ENCODE measurements at regions not wholly inside any gene's neighbourhood (a gene's known extent, or its start where the extent isn't known, plus 50 kb on each side); places are given as distances from the start of the nearest gene placed in this dataset.

- DNase-seq, result no peak
- TF ChIP-seq POLR2A (IDR thresholded peaks at IDR 0.05; ENCODE audit: low read length) (no peak), GATA1 (IDR thresholded peaks at IDR 0.05; ENCODE audit: low read depth, low read length) (no peak)
Observed at GRCh38 chr18:78643981-78644380, 335.6 kb upstream of the SALL3 start.

- no peak for DNase-seq
- TF ChIP-seq GATA1 (IDR thresholded peaks at IDR 0.05; ENCODE audit: low read depth, low read length) (no peak), POLR2A (IDR thresholded peaks at IDR 0.05; ENCODE audit: low read length) (no peak)
Observed at GRCh38 chr18:78645216-78645615, 334.4 kb upstream of the SALL3 start.

GRCh38 chr18:78647018-78647417 is 332.6 kb upstream of the SALL3 start:
- no peak for DNase-seq
- no peak for TF ChIP-seq POLR2A (IDR thresholded peaks at IDR 0.05; ENCODE audit: low read length)
- TF ChIP-seq GATA1 (IDR thresholded peaks at IDR 0.05; ENCODE audit: low read depth, low read length), result no peak

DNA sequence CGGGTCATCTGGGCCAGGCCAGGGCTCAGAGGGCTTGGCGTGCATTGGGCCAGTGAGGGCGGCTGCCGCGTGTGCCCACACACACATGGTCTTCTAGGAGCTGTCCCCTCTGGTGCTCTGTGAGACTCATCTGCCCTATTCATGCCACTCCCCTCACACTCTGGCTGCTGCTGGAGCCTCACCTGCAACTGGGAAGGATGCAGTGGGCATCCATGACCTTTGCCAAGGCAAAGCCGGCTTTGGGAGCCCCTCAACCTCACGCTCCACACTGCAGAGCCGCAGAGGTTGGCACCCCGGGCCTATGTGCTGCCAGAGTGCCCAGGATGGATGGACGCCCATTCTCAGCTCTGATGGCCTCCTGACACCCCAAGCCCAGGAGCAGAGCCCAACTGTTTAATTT is 330.2 kb upstream of the SALL3 start:
- TF ChIP-seq GATA1 (IDR thresholded peaks at IDR 0.05; ENCODE audit: low read depth, low read length) (no peak), POLR2A (IDR thresholded peaks at IDR 0.05; ENCODE audit: low read length) (no peak)
- DNase-seq, result no peak

GRCh38 chr18:78650926-78651325 is 328.7 kb upstream of the SALL3 start:
- DNase-seq, result no peak
- TF ChIP-seq GATA1 (IDR thresholded peaks at IDR 0.05; ENCODE audit: low read depth, low read length) (no peak), POLR2A (IDR thresholded peaks at IDR 0.05; ENCODE audit: low read length) (no peak)

GRCh38 chr18:78652001-78652545 is 327.5 kb upstream of the SALL3 start:
- no peak for DNase-seq
- TF ChIP-seq POLR2A (IDR thresholded peaks at IDR 0.05; ENCODE audit: low read length), result no peak
- no peak for TF ChIP-seq GATA1 (IDR thresholded peaks at IDR 0.05; ENCODE audit: low read depth, low read length)

- no peak for TF ChIP-seq GATA1 (IDR thresholded peaks at IDR 0.05; ENCODE audit: low read depth, low read length)
- TF ChIP-seq POLR2A (IDR thresholded peaks at IDR 0.05; ENCODE audit: low read length), result no peak
- no peak for DNase-seq
Observed at GRCh38 chr18:78655921-78656320, 323.7 kb upstream of the SALL3 start.

GRCh38 chr18:78656346-78656925 is 323.2 kb upstream of the SALL3 start:
- TF ChIP-seq POLR2A (IDR thresholded peaks at IDR 0.05; ENCODE audit: low read length) (no peak), GATA1 (IDR thresholded peaks at IDR 0.05; ENCODE audit: low read depth, low read length) (no peak)

DNA sequence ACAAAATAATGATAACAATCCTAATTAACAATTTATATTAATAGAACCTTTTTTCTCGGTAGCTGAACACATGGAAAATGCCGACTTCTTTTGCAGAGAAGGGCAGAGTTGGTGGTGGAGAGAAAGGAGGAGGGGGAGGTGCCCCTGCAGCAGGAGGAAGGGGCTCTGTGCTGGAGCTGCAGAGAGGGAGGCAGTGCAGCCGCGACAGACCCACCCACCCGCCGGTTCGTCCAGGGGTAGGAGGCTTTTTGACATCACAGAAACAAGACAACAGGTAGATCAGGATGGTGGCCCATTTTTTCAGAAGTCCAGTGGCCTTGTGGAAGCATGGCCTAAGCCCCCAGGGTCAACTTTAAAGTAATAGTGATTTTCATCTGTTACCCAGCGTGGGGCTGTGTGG is 321.1 kb upstream of the SALL3 start:
- TF ChIP-seq POLR2A (IDR thresholded peaks at IDR 0.05; ENCODE audit: low read length) (no peak), GATA1 (IDR thresholded peaks at IDR 0.05; ENCODE audit: low read depth, low read length) (no peak)
- DNase-seq, result no peak

More at GRCh38 chr18:78656346-78656925, 323.2 kb upstream of the SALL3 start:
- no peak for DNase-seq

DNA sequence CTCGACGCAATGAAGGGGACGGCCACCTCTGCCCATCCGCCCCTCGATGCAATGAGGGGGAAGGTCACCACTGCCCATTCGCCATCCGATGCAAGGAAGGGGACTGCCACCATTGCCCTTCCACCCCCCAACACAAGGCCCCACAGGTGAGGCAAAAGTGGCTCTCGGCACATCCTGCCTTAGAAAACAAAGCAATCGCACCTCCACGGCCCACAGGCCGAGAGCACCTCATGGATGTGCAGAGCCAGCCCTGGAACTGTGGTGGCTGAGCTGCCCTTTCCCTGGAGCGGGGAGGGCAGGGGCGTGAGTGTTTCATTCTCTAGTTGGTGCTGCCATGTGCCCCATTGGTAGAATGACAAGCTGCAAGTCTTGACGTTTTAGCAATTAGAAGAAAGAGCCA is 320.6 kb upstream of the SALL3 start:
- no peak for TF ChIP-seq GATA1 (IDR thresholded peaks at IDR 0.05; ENCODE audit: low read depth, low read length)
- no peak for TF ChIP-seq POLR2A (IDR thresholded peaks at IDR 0.05; ENCODE audit: low read length)

GRCh38 chr18:78659748-78660147 is 319.9 kb upstream of the SALL3 start:
- peak in 1 of 2 experiments; percentile 22 for DNase-seq
- no peak for TF ChIP-seq GATA1 (IDR thresholded peaks at IDR 0.05; ENCODE audit: low read depth, low read length)
- no peak for TF ChIP-seq POLR2A (IDR thresholded peaks at IDR 0.05; ENCODE audit: low read length)

More for the DNA sequence above, 320.6 kb upstream of the SALL3 start:
- no peak for DNase-seq

GRCh38 chr18:78660311-78660710 is 319.3 kb upstream of the SALL3 start:
- no peak for DNase-seq
- TF ChIP-seq GATA1 (IDR thresholded peaks at IDR 0.05; ENCODE audit: low read depth, low read length) (no peak), POLR2A (IDR thresholded peaks at IDR 0.05; ENCODE audit: low read length) (no peak)

- no peak for TF ChIP-seq GATA1 (IDR thresholded peaks at IDR 0.05; ENCODE audit: low read depth, low read length)
- no peak for TF ChIP-seq POLR2A (IDR thresholded peaks at IDR 0.05; ENCODE audit: low read length)
- no peak for DNase-seq
Observed at GRCh38 chr18:78661316-78661715, 318.3 kb upstream of the SALL3 start.

- TF ChIP-seq GATA1 (IDR thresholded peaks at IDR 0.05; ENCODE audit: low read depth, low read length), result no peak
- TF ChIP-seq POLR2A (IDR thresholded peaks at IDR 0.05; ENCODE audit: low read length), result no peak
- no peak for DNase-seq
Observed at GRCh38 chr18:78662879-78663278, 316.7 kb upstream of the SALL3 start.

GRCh38 chr18:78664048-78664447 is 315.6 kb upstream of the SALL3 start:
- TF ChIP-seq GATA1 (IDR thresholded peaks at IDR 0.05; ENCODE audit: low read depth, low read length) (no peak), POLR2A (IDR thresholded peaks at IDR 0.05; ENCODE audit: low read length) (no peak)
- no peak for DNase-seq

Measured in erythroblast (primary cell).